BJ (cell line): ENCODE measurements at regions not wholly inside any gene's neighbourhood (a gene's known extent, or its start where the extent isn't known, plus 50 kb on each side); places are given as distances from the start of the nearest gene placed in this dataset.
A peak's percentile ranks its signal among the peaks of the same experiment; 100 is the strongest.
"Not testable (repeated sequence)": the region's sequence is repeated elsewhere in the genome, so short reads cannot be mapped to it uniquely, and the experiment has no call there.

ENCODE experiments used
- CTCF ChIA-PET: fragments of 350-600 bp; formaldehyde crosslinking; extraction: SDS; loops from one replicate; lab custom pipeline; 2021; ENCODE audit warnings: antibody characterized with exemption, inconsistent platforms; lab: Yijun Ruan, JAX
- POLR2A ChIA-PET: fragments of 300-600 bp; sonication (Branson Sonifier 250); formaldehyde crosslinking; extraction: SDS; loops from one replicate; lab custom pipeline; 2021; ENCODE audit warnings: antibody characterized with exemption; lab: Charles Lee
- DNase-seq: peaks from one replicate; pipeline ENCODE4 v3.0.0-alpha.2; 2011; ENCODE audit warnings: low read depth
- H3K27me3 ChIP-seq: 2 replicates; pipeline ENCODE4 v1.6.0; 2011; ENCODE audit warnings: low read length; ENCODE audit not compliant: control insufficient read depth, insufficient read depth
- H3K36me3 ChIP-seq: 2 replicates; pipeline ENCODE4 v1.5.1; 2011; ENCODE audit warnings: low read length; ENCODE audit not compliant: control insufficient read depth, insufficient read depth
- H3K4me3 ChIP-seq: 2 replicates; pipeline ENCODE4 v1.5.1; 2011; ENCODE audit warnings: low read depth, mild to moderate bottlenecking, control low read depth, low read length
- TF ChIP-seq, protein P1 (sequence below): IDR thresholded peaks from 2 replicates; pipeline ENCODE4 v1.5.1; 2011; ENCODE audit warnings: low read depth, mild to moderate bottlenecking, control low read depth, inconsistent platforms, low read length, moderate library complexity; ENCODE audit not compliant: insufficient read depth

DNA sequence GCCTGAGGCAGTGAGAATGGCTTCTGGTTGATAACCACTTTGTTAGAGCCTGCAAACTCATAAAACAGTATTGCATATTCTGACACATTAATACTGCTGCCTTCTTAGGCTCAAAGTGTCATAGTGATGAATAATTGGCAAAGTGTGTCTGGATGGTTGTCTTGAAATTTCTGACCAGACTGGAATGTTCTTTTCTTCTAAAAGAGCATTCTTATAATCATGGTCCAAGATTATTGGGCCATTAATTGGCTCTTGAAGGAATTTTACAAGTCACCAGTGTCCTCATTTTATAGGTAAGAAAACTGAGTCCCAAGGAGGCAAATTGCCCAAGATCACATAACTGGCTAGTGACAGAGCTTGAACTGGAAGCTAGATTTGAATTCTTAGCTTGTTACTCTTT, 111.7 kb downstream of the PCSK1 start:
- ChIA-PET POLR2A (no interaction called here), CTCF (interaction anchor here (1.4 kb wide), 2 partner anchors 15 to 361 kb away, joined by 3 to 6 read pairs; no protein-coding TSS in a partner anchor)
- DNase-seq: peak; percentile 55
- TF ChIP-seq, protein P1, sequence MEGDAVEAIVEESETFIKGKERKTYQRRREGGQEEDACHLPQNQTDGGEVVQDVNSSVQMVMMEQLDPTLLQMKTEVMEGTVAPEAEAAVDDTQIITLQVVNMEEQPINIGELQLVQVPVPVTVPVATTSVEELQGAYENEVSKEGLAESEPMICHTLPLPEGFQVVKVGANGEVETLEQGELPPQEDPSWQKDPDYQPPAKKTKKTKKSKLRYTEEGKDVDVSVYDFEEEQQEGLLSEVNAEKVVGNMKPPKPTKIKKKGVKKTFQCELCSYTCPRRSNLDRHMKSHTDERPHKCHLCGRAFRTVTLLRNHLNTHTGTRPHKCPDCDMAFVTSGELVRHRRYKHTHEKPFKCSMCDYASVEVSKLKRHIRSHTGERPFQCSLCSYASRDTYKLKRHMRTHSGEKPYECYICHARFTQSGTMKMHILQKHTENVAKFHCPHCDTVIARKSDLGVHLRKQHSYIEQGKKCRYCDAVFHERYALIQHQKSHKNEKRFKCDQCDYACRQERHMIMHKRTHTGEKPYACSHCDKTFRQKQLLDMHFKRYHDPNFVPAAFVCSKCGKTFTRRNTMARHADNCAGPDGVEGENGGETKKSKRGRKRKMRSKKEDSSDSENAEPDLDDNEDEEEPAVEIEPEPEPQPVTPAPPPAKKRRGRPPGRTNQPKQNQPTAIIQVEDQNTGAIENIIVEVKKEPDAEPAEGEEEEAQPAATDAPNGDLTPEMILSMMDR: no peak
- Histone ChIP-seq H3K36me3 (no peaks in the 10 kb centered on the region), H3K27me3 (no peaks in the 10 kb centered on the region), H3K4me3 (no peak overlapping the region)

DNA sequence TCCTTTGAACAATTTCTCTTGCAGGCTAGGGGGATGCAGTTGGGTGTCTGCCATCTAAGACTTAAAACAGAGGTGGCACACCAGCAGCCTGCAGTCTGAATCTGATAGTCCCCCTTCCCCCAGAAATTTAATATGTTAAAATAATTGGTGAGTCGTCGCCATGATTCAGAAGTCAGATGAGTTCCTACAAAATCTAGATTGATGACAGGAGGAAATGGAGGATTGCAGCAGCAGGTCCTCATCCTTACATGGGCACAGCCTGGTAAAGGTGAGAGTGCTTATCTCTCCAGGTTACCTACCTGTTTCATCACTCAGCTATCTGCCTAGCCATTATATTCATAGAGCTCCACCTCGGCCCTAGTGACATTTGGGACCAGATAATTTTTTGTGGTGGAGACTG, 112.3 kb downstream of the PCSK1 start:
- H3K36me3 ChIP-seq: no peaks in the 10 kb centered on the region
- CTCF ChIA-PET: interaction anchor here (1.4 kb wide), 1 partner anchor 15 kb away, joined by 6 read pairs; no protein-coding TSS in a partner anchor
- POLR2A ChIA-PET: no interaction called here
- H3K4me3 ChIP-seq: no peak overlapping the region
- no peaks in the 10 kb centered on the region for H3K27me3 ChIP-seq
- TF ChIP-seq, protein P1: no peak
- no peak for DNase-seq

DNA sequence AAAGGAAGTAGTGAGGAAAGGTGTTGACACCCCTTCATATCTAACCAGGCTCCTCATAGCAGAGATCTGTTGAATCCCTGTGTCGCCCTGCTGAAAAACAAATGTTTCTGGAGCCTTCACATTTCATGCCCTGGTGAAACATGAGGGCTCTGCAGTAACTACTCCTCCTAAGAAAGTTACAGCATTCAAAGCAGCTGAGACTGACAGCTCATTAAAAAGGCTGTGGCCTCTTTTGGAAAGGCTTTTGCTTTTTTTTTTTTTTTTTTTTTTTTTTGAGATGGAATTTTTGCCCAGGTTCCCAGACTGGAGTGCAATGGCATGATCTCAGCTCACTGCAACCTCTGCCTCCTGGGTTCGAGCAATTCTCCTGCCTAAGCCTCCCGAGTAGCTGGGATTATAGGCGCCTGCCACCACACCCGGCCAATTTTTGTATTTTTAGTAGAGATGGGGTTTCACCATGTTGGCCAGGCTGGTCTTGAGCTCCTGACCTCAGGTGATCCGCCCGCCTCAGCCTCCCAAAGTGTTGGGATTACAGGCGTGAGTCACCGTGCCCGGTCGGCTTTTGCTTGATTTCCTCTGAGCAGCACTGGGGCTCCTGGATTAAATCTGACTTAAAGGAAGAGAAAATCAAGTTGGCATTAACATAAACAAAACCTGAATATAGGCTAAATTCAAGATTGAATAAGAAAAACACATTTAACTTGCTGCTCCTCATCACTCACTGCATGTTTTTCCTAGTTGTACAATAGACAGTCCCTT, 112.9 kb downstream of the PCSK1 start:
- POLR2A ChIA-PET: interaction anchor here (0.6 kb wide), 1 partner anchor 13 kb away, joined by 20 read pairs; no protein-coding TSS in a partner anchor
- DNase-seq, H3K4me3 ChIP-seq, CTCF ChIA-PET, H3K27me3 ChIP-seq, H3K36me3 ChIP-seq: not testable (repeated sequence)

DNA sequence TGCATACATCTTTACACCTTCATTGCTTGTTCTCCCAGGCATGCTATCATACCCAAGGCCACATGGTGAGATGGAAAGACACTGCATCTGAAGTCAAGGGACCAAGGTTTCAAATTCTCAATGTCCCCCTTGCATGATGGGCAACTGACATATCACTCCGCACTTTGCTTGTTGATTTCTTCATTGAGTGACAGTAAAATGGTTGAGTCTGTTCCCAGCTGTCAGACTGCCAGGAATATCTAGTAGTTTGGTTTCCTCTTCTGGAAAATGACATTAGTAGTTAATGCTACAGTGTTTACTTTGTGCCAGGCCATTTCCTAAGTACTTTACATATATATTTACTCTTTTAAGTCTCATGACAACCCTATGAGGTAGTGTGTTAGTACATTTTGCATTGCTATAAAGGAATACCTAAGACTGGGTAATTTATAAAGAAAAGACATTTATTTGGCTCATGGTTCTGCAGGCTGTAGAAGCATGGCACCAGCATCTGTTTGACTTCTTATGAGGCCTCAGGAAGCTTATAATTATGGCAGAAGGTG, 114.4 kb downstream of the PCSK1 start:
- H3K4me3 ChIP-seq: no peak overlapping the region
- no peaks in the 10 kb centered on the region for H3K27me3 ChIP-seq
- DNase-seq: no peak
- TF ChIP-seq, protein P1: no peak
- H3K36me3 ChIP-seq: no peaks in the 10 kb centered on the region
- ChIA-PET CTCF (interaction anchor here (1.1 kb wide), 1 partner anchor 17 kb away, joined by 3 read pairs; no protein-coding TSS in a partner anchor), POLR2A (interaction anchor here (1.0 kb wide), 1 partner anchor 64 kb away, joined by 3 read pairs; no protein-coding TSS in a partner anchor)

DNA sequence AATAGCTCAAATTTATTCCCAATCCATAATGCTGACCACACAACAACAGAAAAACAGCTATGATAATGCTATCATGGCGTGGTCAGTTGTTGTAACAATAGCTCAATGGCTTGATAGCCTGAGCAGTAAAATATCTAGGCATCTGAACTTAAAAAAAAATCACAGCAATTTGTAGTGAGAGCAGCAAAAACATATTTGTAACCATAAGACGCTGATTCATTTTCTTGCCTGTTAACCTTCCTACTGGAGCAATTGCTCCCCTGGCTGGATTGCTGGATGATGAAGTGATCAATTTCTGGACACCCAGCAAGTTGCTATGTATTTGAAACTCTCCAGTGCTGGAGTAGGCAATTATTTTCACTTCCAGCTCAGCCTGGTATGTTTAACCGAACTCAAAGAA, 115.1 kb downstream of the PCSK1 start:
- H3K36me3 ChIP-seq: no peaks in the 10 kb centered on the region
- H3K27me3 ChIP-seq: no peaks in the 10 kb centered on the region
- CTCF ChIA-PET: interaction anchor here (0.9 kb wide), 2 partner anchors 172 to 199 kb away, joined by 3 read pairs; no protein-coding TSS in a partner anchor
- POLR2A ChIA-PET: no interaction called here
- no peak overlapping the region for H3K4me3 ChIP-seq
- TF ChIP-seq, protein P1: no peak
- DNase-seq: no peak
